HG03378 (cell line): ENCODE measurements at regions not wholly inside any gene's neighbourhood (a gene's known extent, or its start where the extent isn't known, plus 50 kb on each side); places are given as distances from the start of the nearest gene placed in this dataset.
"Not testable (repeated sequence)": the region's sequence is repeated elsewhere in the genome, so short reads cannot be mapped to it uniquely, and the experiment has no call there.

Experiments
- ATAC-seq: cut with Tn5 transposase; IDR thresholded peaks from one replicate; pipeline ENCODE4 v1.9.1; 2021; ENCODE audit warnings: mild to moderate bottlenecking, moderate library complexity; ENCODE audit not compliant: unreplicated experiment

GRCh38 chr5:97575322-97575721 lies 392.3 kb upstream of the RIOK2 start:
- no peak for ATAC-seq

GRCh38 chr5:97576956-97577355 lies 393.9 kb upstream of the RIOK2 start:
- no peak for ATAC-seq

GRCh38 chr5:97579977-97580376 lies 396.9 kb upstream of the RIOK2 start:
- not testable (repeated sequence) for ATAC-seq

- ATAC-seq: no peak
These were observed 397.7 kb upstream of the RIOK2 start for GRCh38 chr5:97580746-97581145.

- ATAC-seq: no peak
These were observed 408.7 kb upstream of the RIOK2 start for GRCh38 chr5:97591781-97592180.

GRCh38 chr5:97600486-97600885 lies 417.4 kb upstream of the RIOK2 start:
- ATAC-seq: no peak

- no peak for ATAC-seq
These were observed 418.6 kb upstream of the RIOK2 start for GRCh38 chr5:97601651-97602050.

GRCh38 chr5:97606531-97606930 lies 423.5 kb upstream of the RIOK2 start:
- ATAC-seq: no peak

GRCh38 chr5:97608501-97608900 lies 425.5 kb upstream of the RIOK2 start:
- ATAC-seq: no peak

- ATAC-seq: no peak
These were observed 435.7 kb upstream of the RIOK2 start for GRCh38 chr5:97618721-97619120.

GRCh38 chr5:97623441-97623840 lies 440.4 kb upstream of the RIOK2 start:
- no peak for ATAC-seq

- ATAC-seq: no peak
These were observed 441.8 kb upstream of the RIOK2 start for GRCh38 chr5:97624886-97625285.

- ATAC-seq: no peak
These were observed 444.2 kb upstream of the RIOK2 start for GRCh38 chr5:97627272-97627671.

GRCh38 chr5:97628031-97628430 lies 445.0 kb upstream of the RIOK2 start:
- no peak for ATAC-seq

- ATAC-seq: no peak
These were observed 445.8 kb upstream of the RIOK2 start for GRCh38 chr5:97628807-97629206.

GRCh38 chr5:97629276-97629675 lies 446.2 kb upstream of the RIOK2 start:
- no peak for ATAC-seq

- no peak for ATAC-seq
These were observed 452.5 kb upstream of the RIOK2 start for GRCh38 chr5:97635553-97635952.

- ATAC-seq: no peak
These were observed 453.7 kb upstream of the RIOK2 start for GRCh38 chr5:97636766-97637165.

GRCh38 chr5:97641081-97641480 lies 458.0 kb upstream of the RIOK2 start:
- no peak for ATAC-seq

GRCh38 chr5:97644206-97644605 lies 461.2 kb upstream of the RIOK2 start:
- no peak for ATAC-seq

GRCh38 chr5:97644896-97645295 lies 461.8 kb upstream of the RIOK2 start:
- no peak for ATAC-seq

GRCh38 chr5:97657239-97657638 lies 474.2 kb upstream of the RIOK2 start:
- no peak for ATAC-seq

GRCh38 chr5:97658116-97658900 lies 475.3 kb upstream of the RIOK2 start:
- ATAC-seq: no peak
